ENCODE measurements at regions not wholly inside any gene's neighbourhood (a gene's known extent, or its start where the extent isn't known, plus 50 kb on each side); places are given as distances from the start of the nearest gene placed in this dataset.

DNA sequence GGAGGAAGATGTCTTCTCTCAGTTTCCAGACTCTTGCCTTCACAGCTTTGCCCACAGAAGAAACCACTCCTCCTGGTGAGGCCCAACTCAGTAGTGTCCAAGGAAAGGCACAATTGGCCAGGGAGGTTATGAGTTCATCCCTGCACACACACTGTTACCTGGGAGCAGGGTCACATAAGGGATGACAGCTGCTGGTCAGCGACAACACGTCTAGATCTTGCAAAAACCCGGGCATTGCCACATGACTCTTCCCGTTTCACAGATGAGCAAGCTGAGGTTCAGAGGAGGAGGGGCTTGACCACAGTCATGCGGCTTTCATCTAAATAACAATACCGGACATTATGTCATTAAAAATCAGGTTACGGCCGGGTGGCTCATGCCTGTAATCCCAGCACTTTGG, 186.0 kb downstream of the COPRS start:
- TF ChIP-seq POLR2A (IDR thresholded peaks at IDR 0.05), result no peak
- TF ChIP-seq, protein P1, sequence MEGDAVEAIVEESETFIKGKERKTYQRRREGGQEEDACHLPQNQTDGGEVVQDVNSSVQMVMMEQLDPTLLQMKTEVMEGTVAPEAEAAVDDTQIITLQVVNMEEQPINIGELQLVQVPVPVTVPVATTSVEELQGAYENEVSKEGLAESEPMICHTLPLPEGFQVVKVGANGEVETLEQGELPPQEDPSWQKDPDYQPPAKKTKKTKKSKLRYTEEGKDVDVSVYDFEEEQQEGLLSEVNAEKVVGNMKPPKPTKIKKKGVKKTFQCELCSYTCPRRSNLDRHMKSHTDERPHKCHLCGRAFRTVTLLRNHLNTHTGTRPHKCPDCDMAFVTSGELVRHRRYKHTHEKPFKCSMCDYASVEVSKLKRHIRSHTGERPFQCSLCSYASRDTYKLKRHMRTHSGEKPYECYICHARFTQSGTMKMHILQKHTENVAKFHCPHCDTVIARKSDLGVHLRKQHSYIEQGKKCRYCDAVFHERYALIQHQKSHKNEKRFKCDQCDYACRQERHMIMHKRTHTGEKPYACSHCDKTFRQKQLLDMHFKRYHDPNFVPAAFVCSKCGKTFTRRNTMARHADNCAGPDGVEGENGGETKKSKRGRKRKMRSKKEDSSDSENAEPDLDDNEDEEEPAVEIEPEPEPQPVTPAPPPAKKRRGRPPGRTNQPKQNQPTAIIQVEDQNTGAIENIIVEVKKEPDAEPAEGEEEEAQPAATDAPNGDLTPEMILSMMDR (IDR thresholded peaks at IDR 0.05 in 4 of 5, conservative IDR thresholded peaks at IDR 0.05 in 1 of 5), result no peak
- DNase-seq, result no peak
- Histone ChIP-seq H3K4me1 (no peaks in the 10 kb centered on the region), H3K27ac (no peak overlapping the region), H3K9me3 (no peaks in the 10 kb centered on the region), H3K27me3 (peaks cover 0 to 14% (median 8%) of the 10 kb centered on the region in 3 donors), H3K4me3 (no peak overlapping the region), H3K36me3 (no peaks in the 10 kb centered on the region)
- no peak for ATAC-seq
- intact Hi-C loops (cut with DNase I; ENCODE audit: low total_unique reads), result no loop called here
- in situ Hi-C loops (cut with MboI; ENCODE audit: low sequenced_read_pairs in 4 of 4), result loop anchor here in 1 of 4 donors (25.0 kb wide), 1 partner anchor 89 kb away; no protein-coding TSS in a partner anchor

DNA sequence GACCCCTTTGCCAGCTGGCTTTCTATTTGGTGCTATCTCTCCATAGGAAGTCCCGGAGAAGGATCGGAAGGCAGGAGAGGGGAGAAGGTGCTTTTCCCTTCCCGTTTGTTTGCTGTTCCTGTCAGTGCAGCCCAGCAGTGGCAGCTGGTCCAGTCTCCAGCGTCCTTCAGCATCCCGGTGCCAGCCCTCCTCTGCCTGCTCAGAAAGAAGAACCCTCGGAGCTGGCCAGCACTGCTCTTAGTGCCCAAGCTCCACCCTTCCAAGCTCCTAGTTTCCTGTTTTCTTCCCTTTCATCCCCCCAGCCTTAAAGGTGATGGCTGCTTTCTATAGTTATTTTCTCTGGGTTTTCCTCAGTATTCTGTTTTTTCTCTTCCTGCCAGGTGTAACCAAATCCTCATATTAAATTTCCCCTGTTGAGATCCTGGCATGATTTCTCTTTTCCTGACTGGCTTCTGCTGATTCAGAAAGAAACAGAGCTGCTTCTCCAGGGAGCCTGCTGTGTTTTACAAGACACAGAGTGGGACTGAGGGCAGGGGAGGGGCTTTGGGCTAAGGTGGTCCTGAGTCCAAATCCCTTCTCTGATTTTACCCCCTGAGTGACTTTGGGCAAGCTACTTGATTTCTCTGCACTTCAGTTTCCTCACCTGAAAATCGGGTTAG, 186.8 kb downstream of the COPRS start:
- no peaks in the 10 kb centered on the region for H3K36me3 ChIP-seq
- intact Hi-C loops (cut with DNase I; ENCODE audit: low total_unique reads), result no loop called here
- in situ Hi-C loops (cut with MboI; ENCODE audit: low sequenced_read_pairs in 4 of 4), result loop anchor here in 1 of 4 donors (25.0 kb wide), 1 partner anchor 90 kb away; no protein-coding TSS in a partner anchor
- ATAC-seq, result no peak
- H3K27ac ChIP-seq, result no peak overlapping the region
- DNase-seq, result no peak
- H3K4me3 ChIP-seq, result no peak overlapping the region
- peaks cover 0 to 14% (median 8%) of the 10 kb centered on the region in 3 donors for H3K27me3 ChIP-seq
- no peaks in the 10 kb centered on the region for H3K9me3 ChIP-seq
- TF ChIP-seq POLR2A (IDR thresholded peaks at IDR 0.05), result no peak
- TF ChIP-seq, protein P1 (IDR thresholded peaks at IDR 0.05 in 4 of 5, conservative IDR thresholded peaks at IDR 0.05 in 1 of 5), result no peak
- no peaks in the 10 kb centered on the region for H3K4me1 ChIP-seq

DNA sequence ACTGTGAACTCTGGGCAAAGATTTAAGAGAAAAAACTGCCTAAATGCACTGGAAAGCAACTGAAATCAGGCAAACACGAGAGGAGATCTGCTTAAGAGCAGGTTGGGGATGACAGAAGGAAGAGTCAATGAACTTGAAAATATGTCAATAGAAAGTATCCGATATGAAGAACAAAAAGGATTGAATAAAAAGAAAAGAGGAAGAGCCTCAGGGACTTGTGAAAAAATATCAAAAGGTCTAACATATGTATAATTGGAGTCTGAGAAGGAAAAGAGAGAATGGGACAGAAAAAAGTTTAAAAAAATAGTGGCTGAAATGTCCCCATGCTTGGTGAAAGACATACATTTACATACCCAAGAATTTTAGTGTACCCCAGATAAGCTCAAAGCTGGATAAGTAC, 195.5 kb downstream of the COPRS start:
- H3K9me3 ChIP-seq, result peaks cover 5 to 25% (median 8%) of the 10 kb centered on the region in 3 donors
- H3K27me3 ChIP-seq, result no peaks in the 10 kb centered on the region
- intact Hi-C loops (cut with DNase I; ENCODE audit: low total_unique reads), result no loop called here
- ATAC-seq (no peak), DNase-seq (no peak)
- in situ Hi-C loops (cut with MboI; ENCODE audit: low sequenced_read_pairs in 4 of 4), result loop anchor here in 1 of 4 donors (25.0 kb wide), 1 partner anchor 99 kb away; no protein-coding TSS in a partner anchor
- no peak overlapping the region for H3K4me3 ChIP-seq
- H3K27ac ChIP-seq, result no peak overlapping the region
- no peaks in the 10 kb centered on the region for H3K36me3 ChIP-seq
- H3K4me1 ChIP-seq, result no peaks in the 10 kb centered on the region
- TF ChIP-seq POLR2A (IDR thresholded peaks at IDR 0.05), result no peak
- TF ChIP-seq, protein P1 (IDR thresholded peaks at IDR 0.05 in 4 of 5, conservative IDR thresholded peaks at IDR 0.05 in 1 of 5), result no peak

GRCh38 chr17:31660684-31661083, 198.4 kb downstream of the COPRS start:
- intact Hi-C loops (cut with DNase I; ENCODE audit: low total_unique reads) (no loop called here), in situ Hi-C loops (cut with MboI; ENCODE audit: low sequenced_read_pairs in 4 of 4) (loop anchor here in 1 of 4 donors (25.0 kb wide), 1 partner anchor 102 kb away; no protein-coding TSS in a partner anchor)
- Histone ChIP-seq H3K36me3 (no peaks in the 10 kb centered on the region), H3K4me1 (no peaks in the 10 kb centered on the region), H3K9me3 (peaks cover 5 to 25% (median 8%) of the 10 kb centered on the region in 3 donors), H3K27me3 (no peaks in the 10 kb centered on the region), H3K4me3 (no peak overlapping the region), H3K27ac (no peak overlapping the region)
- ATAC-seq (no peak), DNase-seq (no peak)
- TF ChIP-seq POLR2A (IDR thresholded peaks at IDR 0.05), result no peak
- TF ChIP-seq, protein P1 (IDR thresholded peaks at IDR 0.05 in 4 of 5, conservative IDR thresholded peaks at IDR 0.05 in 1 of 5), result no peak

Data from gastrocnemius medialis (tissue), 4 donors.